Dedifferentiated amniotic fluid mesenchymal stem cell (primary cell): ENCODE measurements at regions not wholly inside any gene's neighbourhood (a gene's known extent, or its start where the extent isn't known, plus 50 kb on each side); places are given as distances from the start of the nearest gene placed in this dataset.
A peak's percentile ranks its signal among the peaks of the same experiment; 100 is the strongest.

Experiments
- DNase-seq: peaks from one replicate; pipeline ENCODE4 v3.0.0-alpha.2; 2016; ENCODE audit errors: extremely low spot score

DNA sequence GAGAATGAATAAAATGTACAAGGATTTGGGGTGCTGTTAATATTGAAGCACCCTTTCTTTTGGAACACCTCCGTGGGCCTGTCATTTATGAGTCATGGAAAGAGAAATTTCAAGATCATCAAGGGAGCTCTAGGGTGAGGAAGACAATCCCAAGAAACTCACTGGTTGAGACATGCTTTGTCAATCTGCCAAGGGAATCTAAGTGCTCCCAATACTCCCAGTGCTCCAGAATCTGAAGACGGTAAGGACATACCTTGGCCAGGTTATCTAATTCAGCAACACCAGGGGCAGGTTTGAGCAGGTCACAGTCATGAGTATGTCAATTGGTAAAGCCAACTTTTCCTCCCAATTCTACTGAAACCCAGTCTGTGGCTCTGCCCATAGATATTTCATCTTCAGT is 556.4 kb upstream of the CPEB2 start:
- DNase-seq = no peak

DNA sequence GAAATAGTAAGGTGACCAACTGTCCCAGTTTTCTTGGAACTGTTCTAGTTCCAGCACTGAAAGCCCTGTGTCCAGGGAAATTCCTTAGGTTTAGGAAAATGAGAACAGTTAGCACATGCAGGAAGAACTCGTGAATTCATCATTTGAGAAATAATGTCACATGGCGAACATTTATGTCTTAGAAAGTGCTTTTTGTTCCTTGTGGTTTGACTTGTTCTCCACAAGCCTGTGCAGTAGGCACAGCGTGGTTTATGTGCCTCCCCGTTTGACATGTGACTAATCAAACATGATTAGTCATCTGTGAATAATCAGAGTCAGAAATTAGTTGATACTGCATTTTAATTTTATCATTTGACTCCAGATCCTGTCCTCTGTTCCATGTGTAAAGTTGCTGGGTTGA is 556.0 kb upstream of the CPEB2 start:
- no peak for DNase-seq

DNA sequence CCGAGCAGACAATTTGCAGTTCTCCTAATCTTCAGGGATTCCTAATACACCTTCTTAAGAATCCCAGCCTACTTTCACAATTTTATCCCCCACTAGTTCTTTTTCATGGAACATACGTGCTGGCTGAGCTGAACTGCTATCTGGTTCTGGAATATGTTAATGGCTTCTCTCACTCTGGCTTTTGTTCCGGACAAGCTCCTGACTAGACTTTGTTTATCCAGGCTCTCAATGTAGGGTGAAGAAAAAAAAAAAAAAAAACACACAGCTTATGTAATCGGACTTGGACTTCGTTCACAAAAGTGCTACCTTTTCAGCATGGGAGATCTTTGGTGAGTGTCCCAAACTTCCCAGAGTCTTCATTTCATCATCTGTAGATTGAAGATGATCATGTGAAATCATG is 555.4 kb upstream of the CPEB2 start:
- DNase-seq = no peak

DNA sequence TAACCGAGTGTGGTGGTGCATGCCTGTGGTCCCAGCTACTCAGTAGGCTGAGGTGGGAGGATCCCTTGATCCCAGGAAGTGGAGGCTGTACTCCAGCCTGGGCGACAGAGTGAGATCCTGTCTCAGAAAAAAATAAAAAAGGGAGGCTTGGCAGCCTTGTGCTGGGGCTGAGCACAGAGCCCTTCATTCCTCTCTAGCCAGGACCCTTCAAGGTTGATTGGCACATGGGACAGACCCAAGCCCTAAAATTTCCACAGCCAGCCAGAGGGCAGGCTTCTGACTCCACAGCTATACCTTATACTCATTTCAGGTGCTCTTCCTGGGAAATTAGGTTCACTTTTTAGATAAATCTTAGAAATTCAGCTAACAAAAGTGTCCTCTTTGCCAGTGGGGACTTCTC is 553.0 kb upstream of the CPEB2 start:
- DNase-seq = no peak

DNA sequence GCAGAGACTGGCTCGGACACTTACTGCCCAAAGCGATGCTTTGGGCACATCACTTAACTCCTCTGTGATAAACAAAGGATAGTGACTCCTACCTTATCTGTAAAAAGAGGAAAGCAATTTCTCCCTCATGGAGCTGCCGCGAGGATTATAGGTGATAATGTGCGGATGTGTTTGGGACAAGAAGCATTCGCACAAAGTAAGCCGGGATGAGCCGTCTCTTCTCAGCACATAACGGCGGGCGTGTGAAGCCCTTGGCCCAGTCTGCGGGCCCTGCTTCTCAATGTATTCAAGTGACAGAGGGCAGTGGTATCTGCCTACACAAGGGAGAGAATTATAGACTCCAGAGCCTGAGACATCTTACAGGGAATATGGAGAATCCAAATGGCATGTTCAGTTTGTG is 550.3 kb upstream of the CPEB2 start:
- no peak for DNase-seq

DNA sequence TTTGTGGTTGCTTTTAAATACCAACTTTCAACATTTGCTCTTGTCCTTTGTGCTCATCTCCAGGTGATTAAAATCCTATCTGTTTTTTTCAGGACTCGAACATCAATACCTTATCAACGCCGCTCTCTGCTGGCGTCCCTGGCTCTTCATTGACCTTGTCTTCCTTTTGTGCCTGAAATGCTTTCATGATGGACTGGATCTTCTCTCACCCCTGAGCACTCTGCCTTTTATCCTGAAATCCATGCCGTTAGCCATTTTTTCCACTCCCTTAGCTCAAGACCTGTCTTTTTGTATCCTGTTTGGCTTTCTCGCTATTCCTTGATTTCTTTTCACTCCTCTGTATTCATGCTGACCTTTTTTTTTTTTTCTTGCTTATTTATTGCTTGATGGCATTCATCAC is 549.5 kb upstream of the CPEB2 start:
- DNase-seq = no peak

DNA sequence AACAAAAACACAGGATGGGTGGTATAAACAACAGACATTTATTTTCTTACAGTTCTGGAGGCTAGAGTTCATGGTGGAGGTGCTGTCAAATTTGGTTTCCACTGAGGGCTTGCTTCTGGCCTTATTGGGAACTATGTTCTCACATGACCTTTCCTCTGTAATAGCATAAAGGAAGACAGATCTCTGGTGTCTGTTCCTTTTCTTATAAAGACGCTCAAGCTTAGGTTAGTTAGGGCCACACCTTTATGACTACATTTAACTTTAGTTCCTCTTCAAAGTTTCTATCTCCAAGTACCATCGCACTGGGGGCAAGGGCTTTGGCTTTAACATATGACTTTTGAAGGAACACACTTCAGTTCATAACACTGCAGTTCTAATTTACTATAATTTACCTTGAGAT is 543.8 kb upstream of the CPEB2 start:
- DNase-seq = no peak

DNA sequence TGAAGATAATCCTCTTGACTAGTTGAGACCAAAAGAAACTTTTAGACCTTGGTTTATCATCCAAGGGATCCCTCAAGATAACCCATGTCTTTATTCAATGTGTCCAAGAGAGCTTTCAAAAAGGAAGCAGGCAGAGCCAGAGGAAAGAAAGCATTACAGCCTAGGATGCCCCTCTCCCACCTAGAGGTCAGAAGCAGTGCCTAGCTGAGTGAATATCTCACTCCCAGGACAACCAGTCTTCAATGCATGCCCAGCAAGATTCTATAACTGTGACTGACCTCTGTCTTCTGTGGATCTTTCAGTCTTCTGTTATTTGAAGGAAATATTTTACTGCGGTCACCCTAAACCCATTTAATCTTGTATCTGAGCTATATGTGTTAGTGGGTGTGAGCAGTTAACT is 537.2 kb upstream of the CPEB2 start:
- no peak for DNase-seq

DNA sequence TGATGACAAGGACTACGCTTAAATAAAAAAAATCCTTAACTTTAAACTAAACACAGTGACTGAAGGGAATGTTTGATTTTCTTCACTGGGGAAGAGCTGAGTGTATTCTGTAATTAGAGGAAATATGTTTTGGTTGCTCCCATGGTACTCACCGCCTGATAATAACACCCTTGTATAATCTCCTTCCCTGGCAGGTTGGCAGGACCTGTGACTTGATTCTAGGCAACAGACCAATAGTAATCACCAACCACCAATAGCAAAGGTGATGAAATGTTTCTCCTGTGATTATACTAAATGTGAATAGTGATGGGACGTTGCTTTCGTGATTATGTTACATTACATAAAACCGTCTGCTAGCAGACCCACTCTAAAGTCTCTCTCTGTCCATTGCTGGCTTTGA is 536.8 kb upstream of the CPEB2 start:
- no peak for DNase-seq

DNA sequence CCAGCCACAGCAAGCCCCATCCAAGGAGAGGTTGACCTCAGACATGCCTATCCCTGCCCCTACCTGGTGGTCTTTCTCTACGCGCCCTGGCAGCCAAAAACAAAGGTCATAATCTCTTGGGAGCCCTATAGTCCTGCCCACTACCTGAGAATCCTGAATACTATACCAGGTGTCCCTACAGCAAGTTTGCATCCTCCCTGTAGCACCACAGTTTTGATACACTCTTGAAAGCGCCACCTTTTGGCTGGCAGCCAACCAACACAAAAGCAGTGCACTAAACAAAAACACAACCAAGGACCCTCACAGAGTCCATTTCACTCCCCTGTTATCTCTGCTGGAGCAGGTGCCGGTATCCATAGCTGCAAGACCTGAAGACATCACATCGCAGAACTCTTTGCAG is 523.8 kb upstream of the CPEB2 start:
- DNase-seq = no peak

DNA sequence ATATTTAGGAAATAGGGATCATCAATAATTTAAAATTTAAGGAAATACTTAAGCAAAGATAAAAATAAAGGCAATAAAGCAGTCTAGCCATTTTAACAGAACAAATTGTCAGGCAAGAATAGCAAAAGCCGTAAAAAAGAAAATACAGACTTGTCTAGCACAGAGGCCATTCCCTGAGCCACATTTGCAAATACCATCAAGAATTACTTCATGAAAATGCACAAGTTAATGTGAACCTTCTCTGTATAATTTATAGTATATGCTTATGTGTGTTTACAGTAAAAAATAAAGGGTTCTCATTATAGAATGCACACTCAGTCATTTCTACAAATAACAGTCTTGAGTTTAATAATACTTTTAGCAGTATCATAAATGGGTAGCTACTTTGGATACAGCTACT is 505.9 kb upstream of the CPEB2 start:
- DNase-seq = no peak

DNA sequence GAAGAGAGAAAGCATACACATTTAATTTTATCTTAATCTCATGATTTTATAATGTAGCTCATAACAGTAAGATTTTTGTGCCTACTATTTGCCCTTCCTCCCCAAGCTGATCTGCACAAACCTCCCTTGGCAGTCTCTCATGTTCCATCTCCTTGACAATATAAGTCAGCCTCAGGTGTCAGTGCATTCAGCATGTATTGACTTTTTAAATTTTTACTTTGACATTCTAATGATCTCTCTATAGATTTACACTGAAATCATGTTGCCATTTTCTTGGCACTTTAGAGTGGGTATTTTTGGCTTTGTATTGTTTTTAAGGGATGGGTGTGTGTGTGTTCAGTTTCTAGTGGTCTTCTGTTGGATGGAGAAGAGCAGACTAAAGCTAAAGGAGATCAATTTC is 505.3 kb upstream of the CPEB2 start:
- no peak for DNase-seq

DNA sequence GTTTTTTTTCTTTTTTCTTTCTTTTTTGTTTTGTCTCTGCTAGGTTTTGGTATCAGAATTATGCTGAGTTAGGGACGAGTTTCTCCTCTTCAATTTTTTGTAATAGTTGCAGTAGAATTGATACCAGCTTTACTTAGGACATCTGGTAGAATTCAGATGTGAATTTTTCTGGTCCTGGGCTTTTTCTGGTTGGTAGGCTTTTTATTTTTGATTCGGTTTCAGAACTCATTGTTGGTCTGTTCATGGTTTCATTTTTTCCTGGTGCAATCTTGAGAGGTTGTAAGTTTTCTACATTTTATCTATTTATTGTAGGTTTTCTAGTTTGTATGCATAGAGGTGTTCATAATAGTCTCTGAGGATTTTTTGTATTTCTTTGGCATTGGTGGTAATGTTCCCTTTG is 498.1 kb upstream of the CPEB2 start:
- DNase-seq = no peak

DNA sequence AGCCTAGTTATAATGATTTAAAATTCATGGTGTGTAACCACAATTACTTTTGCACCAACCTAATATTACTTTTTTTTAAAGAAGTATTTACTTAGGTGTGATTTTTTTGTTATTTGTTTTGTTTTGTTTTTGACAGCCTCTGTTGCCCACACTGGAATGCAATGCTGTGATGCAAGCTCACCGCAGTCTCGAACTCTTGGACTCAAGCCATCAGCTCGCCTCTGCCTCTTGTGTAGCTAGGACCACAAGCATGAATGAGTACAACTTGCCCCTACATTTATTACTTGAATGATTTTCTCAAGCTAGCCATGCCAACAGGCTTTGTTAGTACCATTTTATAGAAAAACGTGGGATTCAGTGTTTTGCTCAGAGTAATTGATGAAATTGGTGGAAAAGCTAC is 488.8 kb upstream of the CPEB2 start:
- DNase-seq = no peak

DNA sequence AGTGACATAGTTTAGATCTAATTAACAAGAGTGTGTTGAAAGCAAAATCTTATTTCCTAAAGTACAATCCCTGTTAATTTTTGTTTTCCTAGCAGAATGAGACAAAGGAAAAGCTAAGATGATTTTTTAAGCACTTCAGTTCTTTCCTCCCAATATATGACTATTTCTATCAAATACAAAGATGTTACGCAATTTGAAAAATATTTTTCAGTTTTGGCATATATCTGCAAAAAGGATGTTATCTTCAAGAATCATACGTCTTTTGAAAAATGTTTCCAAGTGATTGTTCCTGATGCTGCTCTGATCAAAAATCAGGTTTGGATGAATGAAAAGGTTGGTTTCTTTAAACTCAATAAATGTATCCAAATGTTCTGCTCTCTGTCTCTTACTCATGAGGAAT is 486.7 kb upstream of the CPEB2 start:
- no peak for DNase-seq

DNA sequence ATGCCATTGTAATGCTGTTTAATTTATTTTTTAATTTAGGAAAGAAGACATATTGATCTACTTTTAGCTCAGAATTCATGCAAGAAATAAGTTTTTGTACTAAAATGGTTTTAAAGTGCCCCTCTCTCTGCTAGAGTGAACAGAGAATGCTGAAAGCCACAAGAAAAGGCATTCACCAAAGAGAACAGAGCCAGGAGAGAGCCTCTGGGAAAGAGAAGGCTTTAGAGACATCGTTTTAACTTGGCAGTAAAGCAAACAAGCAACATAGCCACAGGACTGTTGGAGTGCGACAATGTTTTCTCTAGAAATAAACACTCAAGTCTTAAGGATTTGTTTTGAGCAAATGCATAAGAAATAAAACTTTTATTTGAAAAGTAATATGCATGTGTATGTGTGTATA is 484.1 kb upstream of the CPEB2 start:
- no peak for DNase-seq

DNA sequence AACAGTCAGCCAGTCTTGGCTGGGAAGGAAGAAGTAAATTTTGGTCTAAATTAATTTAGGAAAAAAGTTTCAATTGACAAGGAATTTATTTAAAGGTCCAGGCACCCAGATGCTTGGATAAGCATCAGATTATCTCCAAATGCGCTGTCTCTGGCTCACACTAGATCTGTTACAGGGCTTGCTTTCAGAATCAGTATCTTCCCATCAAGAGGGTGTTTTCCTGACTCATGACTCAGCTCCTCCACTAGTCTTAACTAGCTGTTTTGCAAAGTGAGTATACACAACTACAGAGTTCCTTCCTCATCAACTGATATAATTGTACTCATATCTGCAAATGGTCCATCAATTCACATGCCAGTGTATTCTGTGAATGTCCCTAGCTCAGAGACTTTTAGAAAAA is 482.1 kb upstream of the CPEB2 start:
- DNase-seq = peak; percentile 16

DNA sequence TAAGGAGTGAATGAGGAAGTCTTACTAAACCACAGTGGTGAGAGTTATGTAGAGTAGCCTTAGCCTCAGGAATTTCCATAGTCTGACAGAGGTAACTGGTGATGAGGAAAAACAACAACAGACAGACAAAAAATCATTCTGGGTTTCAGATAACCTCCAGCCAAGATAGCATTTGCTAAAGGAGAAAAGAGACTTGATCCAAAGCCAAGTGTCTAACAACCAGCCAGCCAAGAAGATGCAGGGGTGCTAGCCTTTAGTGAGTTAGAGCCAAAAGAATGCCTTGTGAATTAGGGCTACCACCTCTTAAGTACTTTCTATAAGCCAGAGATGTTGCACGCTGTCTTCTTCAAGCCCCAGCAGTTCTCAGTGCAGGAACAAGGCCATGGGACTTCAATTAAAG is 478.0 kb upstream of the CPEB2 start:
- DNase-seq = no peak

DNA sequence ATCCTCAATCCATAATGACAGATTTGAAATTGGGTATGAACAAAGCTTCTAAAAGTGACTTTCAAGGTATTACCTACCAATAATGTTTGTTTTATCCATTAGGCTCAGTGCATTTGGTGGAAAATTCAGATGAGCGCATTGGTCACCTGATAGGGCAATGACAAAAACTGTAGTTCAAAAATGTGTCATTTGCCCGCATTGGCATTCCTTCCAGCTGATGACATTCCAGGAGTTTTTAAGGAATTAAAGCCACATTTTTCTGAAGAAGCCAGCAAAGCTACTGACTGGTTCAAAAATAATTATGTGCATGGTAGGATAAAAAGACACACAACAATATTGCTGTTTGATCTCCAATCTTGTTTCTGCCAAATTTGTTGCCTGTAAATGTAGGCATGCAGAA is 473.4 kb upstream of the CPEB2 start:
- no peak for DNase-seq

DNA sequence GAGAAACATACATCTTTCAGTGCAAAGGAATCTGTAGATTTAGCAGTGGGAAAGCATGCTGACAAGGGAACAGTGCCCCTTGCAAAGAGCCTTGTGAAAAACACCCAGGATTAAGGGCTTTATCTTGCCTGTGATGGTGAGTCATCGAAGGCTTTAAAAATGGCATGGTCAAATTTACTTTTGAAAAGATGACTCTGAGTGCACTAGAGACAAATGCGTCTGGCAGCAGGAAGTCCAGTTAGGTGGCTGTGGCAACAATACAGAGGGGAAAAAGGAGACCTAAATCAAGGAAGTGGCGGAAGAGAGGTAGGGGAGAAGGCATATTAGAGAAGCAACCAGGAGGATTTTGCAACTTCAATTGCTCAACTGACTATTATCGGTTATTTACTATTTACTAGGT is 472.6 kb upstream of the CPEB2 start:
- DNase-seq = peak; percentile 51

DNA sequence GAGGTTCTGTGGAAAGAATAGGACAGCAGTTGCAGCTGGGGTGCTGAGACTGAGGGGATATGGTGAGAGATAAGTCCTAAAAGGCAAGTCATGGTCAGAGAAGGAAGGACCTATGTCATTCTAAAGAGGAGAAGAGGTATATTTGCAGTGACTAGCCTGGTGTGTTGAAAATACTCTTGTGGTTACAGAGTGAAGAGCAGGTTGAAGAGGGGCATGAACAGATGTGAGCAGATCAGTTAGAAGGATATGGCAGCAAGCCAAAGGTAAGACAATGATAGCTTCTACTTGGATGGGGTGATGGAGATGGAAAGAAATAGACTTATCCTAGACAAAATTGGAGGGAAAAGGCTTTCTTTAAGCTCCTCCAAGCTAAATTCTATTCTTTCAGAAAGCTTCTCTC is 469.8 kb upstream of the CPEB2 start:
- no peak for DNase-seq

DNA sequence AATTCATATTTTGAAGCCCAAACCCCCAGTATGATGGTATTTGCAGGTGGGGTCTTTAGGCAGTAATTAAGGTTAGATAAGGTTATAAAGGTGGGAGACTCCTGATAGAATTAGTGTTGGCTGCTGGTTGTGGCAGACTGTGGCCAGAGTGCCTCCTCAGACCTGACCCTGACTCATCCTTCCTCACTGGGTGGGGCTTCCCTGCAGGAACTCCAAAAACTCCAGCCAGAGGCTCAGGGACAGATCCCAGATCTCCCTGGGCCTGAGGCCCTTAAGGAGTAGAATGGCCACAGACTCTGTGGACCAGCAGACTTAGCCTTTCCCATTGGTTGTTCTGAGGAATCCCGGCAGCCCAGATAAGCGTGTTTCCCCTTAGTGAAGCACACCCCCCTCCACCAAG is 463.0 kb upstream of the CPEB2 start:
- no peak for DNase-seq

DNA sequence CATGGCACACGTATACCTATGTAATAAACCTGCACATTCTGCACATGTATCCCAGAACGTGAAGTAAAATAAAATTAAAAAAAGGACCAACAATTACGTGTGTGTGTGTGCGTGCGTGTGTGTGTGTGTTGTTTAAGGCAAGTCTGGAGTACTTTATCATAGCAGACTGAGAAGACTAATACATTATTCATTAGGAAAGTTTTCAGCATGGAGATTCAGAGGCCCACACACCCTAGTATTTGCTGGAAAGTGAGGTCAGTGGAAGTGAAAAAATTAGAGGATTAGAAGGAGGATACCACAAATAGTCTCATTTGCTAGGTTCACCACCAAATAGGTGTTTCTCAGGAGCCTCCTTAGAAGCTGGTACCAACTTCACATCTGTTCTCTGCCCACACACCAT is 457.1 kb upstream of the CPEB2 start:
- no peak for DNase-seq

DNA sequence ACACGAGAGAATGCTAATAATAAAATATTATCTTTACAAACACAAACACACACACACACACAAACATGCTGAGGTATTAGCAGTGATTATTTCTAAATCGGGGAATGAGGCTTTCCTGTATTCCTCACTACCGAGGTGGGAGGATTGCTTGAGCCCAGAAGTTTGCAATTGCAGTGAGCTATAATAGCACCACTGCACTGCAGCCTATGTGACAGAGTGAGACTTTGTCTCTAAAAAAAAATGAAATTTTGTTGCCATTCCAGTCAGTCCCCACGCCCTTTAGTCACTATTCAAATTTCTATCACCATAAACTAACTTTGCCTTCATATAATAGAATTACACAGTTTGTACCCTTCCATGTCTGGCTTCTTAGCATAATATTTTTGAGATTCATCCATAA is 456.5 kb upstream of the CPEB2 start:
- DNase-seq = no peak

DNA sequence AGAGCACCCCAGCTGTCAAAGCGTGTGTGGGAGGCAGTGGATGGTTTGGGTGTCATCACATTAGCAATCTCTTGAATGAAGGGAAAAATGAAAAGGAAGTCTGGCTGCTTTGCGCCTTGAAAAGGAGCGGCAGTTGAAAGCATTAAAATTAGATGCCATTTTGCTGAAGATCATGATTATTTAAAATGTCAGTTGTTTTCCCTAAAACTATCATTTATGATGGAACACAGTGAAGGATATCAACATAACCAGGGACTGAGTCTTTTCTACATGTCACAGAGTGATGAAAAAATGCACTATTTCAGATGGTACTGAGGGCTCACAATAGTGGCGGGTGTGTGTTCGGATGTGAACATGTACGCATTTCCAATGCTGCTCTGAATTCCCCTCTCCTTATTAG is 450.2 kb upstream of the CPEB2 start:
- no peak for DNase-seq
